ENCODE measurements at regions not wholly inside any gene's neighbourhood (a gene's known extent, or its start where the extent isn't known, plus 50 kb on each side); places are given as distances from the start of the nearest gene placed in this dataset.
"Not testable (repeated sequence)": the region's sequence is repeated elsewhere in the genome, so short reads cannot be mapped to it uniquely, and the experiment has no call there.

GRCh38 chr2:91497129-91498064, 2805.9 kb downstream of the RPIA start:
- DNase-seq: not testable (repeated sequence)

- not testable (repeated sequence) for DNase-seq
These were observed 2806.6 kb downstream of the RPIA start for GRCh38 chr2:91498065-91498449.

- not testable (repeated sequence) for DNase-seq
These were observed 2807.2 kb downstream of the RPIA start for GRCh38 chr2:91498513-91499250.

GRCh38 chr2:91499431-91500050, 2808.1 kb downstream of the RPIA start:
- DNase-seq: not testable (repeated sequence)

GRCh38 chr2:91500246-91500977, 2808.9 kb downstream of the RPIA start:
- DNase-seq: not testable (repeated sequence)

GRCh38 chr2:91500978-91501310, 2809.5 kb downstream of the RPIA start:
- not testable (repeated sequence) for DNase-seq

GRCh38 chr2:91501481-91502080, 2810.1 kb downstream of the RPIA start:
- DNase-seq: not testable (repeated sequence)

GRCh38 chr2:91503572-91503958, 2812.1 kb downstream of the RPIA start:
- DNase-seq: not testable (repeated sequence)

- not testable (repeated sequence) for DNase-seq
These were observed 2812.7 kb downstream of the RPIA start for GRCh38 chr2:91503959-91504741.

GRCh38 chr2:91508816-91509215, 2817.3 kb downstream of the RPIA start:
- DNase-seq: not testable (repeated sequence)

- not testable (repeated sequence) for DNase-seq
These were observed 2817.8 kb downstream of the RPIA start for GRCh38 chr2:91509276-91509675.

- DNase-seq: not testable (repeated sequence)
These were observed 2819.7 kb downstream of the RPIA start for GRCh38 chr2:91511166-91511565.

- DNase-seq: not testable (repeated sequence)
These were observed 2824.5 kb downstream of the RPIA start for GRCh38 chr2:91515966-91516365.

GRCh38 chr2:91516669-91517068, 2825.2 kb downstream of the RPIA start:
- DNase-seq: not testable (repeated sequence)

- DNase-seq: not testable (repeated sequence)
These were observed 2826.4 kb downstream of the RPIA start for GRCh38 chr2:91517846-91518245.

GRCh38 chr2:91518361-91518981, 2827.0 kb downstream of the RPIA start:
- not testable (repeated sequence) for DNase-seq

GRCh38 chr2:91519359-91519758, 2827.9 kb downstream of the RPIA start:
- DNase-seq: not testable (repeated sequence)

GRCh38 chr2:91519914-91520313, 2828.4 kb downstream of the RPIA start:
- DNase-seq: not testable (repeated sequence)

- not testable (repeated sequence) for DNase-seq
These were observed 2829.1 kb downstream of the RPIA start for GRCh38 chr2:91520523-91520922.

GRCh38 chr2:91520972-91521535, 2829.6 kb downstream of the RPIA start:
- DNase-seq: not testable (repeated sequence)
